ENCODE measurements at regions not wholly inside any gene's neighbourhood (a gene's known extent, or its start where the extent isn't known, plus 50 kb on each side); places are given as distances from the start of the nearest gene placed in this dataset.
"Not testable (repeated sequence)": the region's sequence is repeated elsewhere in the genome, so short reads cannot be mapped to it uniquely, and the experiment has no call there.

DNA sequence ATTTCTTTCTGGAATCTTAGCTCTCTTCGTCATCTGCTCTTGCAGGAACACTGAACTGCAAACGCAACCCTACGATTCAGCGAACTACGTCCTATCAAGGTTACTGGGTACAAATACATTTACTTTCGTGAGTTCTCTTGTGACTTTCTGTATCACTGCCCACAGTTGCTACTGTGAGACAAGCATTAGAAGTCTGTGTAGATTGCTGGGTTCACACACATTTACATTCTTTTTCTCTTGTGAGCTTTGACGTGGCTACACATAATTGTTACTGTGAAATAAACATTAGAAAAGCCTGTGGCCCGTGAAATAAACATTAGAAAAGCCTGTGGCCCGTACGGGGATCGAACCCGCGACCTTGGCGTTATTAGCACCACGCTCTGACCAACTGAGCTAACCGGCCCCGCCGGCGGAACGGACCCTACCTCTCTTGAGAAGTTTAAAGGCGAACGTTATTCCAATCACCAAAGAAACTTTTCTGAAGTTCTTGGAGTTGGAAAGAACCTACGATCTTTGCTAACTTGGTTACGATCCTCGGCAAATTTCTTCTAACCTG lies 61.2 kb upstream of the ZNF322 start:
- CTCF ChIA-PET; H3K4me3 Mint-ChIP-seq; DNase-seq; H3K9me3 Mint-ChIP-seq (ENCODE audit: low read depth); H3K36me3 Mint-ChIP-seq; H3K4me1 Mint-ChIP-seq; H3K27me3 Mint-ChIP-seq; H3K27ac Mint-ChIP-seq; ATAC-seq: not testable (repeated sequence)

DNA sequence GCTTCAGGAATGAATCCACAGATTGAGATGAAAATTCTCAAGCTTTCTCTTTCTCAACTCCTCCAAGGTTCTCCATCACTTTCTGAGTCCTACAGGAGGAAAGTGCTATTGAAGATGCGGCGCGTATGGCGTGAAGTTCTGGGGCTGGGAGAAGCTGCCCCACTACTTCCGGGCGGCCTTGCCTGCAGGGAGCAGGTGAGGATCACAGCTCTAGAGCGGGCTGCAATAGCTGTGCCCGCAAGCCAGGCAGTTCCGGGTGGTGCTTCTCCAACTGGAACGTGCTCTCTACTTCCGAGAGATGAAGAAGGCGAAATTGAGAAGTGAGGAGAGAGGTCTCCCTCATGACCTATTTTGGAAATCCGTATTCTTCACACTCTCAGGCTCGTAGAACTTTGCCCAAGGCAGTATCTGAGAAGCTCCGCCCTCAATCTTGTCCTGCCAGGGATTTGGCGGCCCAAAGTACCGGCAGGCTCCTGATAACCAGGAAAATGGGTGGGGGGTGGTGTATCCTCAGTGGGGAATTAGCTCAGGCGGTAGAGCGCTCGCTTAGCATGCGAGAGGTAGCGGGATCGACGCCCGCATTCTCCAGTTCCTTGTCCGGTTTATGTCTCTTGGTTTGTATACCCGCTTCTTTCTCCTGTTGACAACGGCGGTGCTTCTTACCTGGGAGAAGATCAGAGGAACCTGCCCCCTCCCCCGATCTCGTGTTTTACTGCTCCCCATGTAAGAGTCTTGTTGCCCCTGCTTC lies 70.6 kb upstream of the ZNF322 start:
- H3K4me1 Mint-ChIP-seq; DNase-seq; ATAC-seq; H3K27me3 Mint-ChIP-seq; H3K4me3 Mint-ChIP-seq; H3K27ac Mint-ChIP-seq; H3K36me3 Mint-ChIP-seq; H3K9me3 Mint-ChIP-seq (ENCODE audit: low read depth); CTCF ChIA-PET: not testable (repeated sequence)

- H3K27ac Mint-ChIP-seq; H3K36me3 Mint-ChIP-seq; H3K9me3 Mint-ChIP-seq (ENCODE audit: low read depth); ATAC-seq; DNase-seq; H3K4me3 Mint-ChIP-seq; H3K27me3 Mint-ChIP-seq; CTCF ChIA-PET; H3K4me1 Mint-ChIP-seq: not testable (repeated sequence)
Measured at GRCh38 chr6:26734776-26735472, 75.4 kb upstream of the ZNF322 start.

DNA sequence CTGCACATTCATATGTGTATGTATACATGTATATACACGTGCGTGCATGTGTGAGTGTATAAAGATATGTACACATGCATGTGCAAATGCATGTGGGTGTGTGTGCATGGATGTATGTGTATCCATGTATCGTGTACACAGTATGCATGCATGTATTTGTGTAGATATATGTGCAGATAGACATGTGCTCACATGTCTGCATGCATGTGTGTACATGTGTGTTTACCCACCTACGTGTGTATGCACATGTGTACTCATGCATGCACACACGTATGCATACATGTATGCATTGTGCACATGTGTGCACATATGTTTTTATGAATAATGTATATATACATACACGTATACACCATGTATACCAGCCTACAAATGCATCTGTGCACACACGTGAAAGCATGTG lies 80.3 kb upstream of the ZNF322 start:
- no peak overlapping the region for H3K4me3 Mint-ChIP-seq
- H3K27me3 Mint-ChIP-seq = peaks cover 12% of the 10 kb centered on the region
- no peaks in the 10 kb centered on the region for H3K9me3 Mint-ChIP-seq (ENCODE audit: low read depth)
- H3K4me1 Mint-ChIP-seq = no peaks in the 10 kb centered on the region
- no peaks in the 10 kb centered on the region for H3K36me3 Mint-ChIP-seq
- DNase-seq (no peak), ATAC-seq (no peak)
- CTCF ChIA-PET = no interaction called here
- no peak overlapping the region for H3K27ac Mint-ChIP-seq

DNA sequence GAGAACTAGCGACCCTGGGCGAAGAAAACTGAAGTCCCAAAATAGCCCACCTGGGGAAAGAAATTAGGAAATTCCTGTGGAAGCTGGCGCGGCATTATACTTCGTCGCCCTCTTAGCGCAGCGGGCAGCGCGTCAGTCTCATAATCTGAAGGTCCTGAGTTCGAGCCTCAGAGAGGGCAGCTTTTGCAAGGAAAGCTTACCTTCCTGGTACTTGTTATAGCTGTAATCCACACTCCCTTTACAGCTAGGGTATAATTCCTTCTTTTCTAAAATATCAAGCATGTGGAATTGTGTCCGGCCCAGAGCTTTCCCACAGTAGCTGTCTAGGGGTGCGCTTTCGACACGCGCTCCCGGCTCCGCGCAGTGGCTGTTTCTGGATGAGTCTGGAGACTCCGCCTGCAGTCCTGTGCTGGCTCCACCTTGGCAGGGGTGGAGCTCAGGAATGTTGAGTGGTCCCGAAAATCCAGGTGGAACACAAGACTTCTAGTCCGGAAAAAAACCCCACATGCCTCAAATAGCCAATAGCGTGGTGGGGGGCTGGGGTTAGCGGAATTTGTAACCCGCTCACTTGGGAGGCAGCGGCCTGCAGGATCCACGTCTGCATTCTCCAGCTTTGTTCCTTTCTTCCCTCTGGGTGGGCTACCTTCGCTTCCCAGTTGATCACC lies 83.7 kb upstream of the ZNF322 start:
- DNase-seq (no peak), ATAC-seq (no peak)
- Mint-ChIP-seq H3K27ac (no peak overlapping the region), H3K4me3 (no peak overlapping the region), H3K4me1 (no peaks in the 10 kb centered on the region), H3K9me3 (ENCODE audit: low read depth) (no peaks in the 10 kb centered on the region), H3K27me3 (peaks cover 28% of the 10 kb centered on the region), H3K36me3 (no peaks in the 10 kb centered on the region)
- CTCF ChIA-PET = no interaction called here

GRCh38 chr6:26743941-26744699 lies 84.6 kb upstream of the ZNF322 start:
- no peaks in the 10 kb centered on the region for H3K9me3 Mint-ChIP-seq (ENCODE audit: low read depth)
- H3K4me1 Mint-ChIP-seq = no peaks in the 10 kb centered on the region
- DNase-seq = no peak
- H3K27ac Mint-ChIP-seq = peak overlapping the region; percentile 24
- H3K27me3 Mint-ChIP-seq = peaks cover 36% of the 10 kb centered on the region
- ATAC-seq = no peak
- H3K4me3 Mint-ChIP-seq = no peak overlapping the region
- H3K36me3 Mint-ChIP-seq = no peaks in the 10 kb centered on the region
- CTCF ChIA-PET = no interaction called here

- CTCF ChIA-PET; H3K4me3 Mint-ChIP-seq; ATAC-seq; H3K36me3 Mint-ChIP-seq; H3K4me1 Mint-ChIP-seq; H3K27ac Mint-ChIP-seq; DNase-seq; H3K9me3 Mint-ChIP-seq (ENCODE audit: low read depth): not testable (repeated sequence)
- H3K27me3 Mint-ChIP-seq = peaks cover 42% of the 10 kb centered on the region
Measured at GRCh38 chr6:26744837-26745282, 85.3 kb upstream of the ZNF322 start.

GRCh38 chr6:26745964-26746363 lies 86.4 kb upstream of the ZNF322 start:
- H3K27me3 Mint-ChIP-seq = peaks cover 47% of the 10 kb centered on the region
- CTCF ChIA-PET; H3K36me3 Mint-ChIP-seq; H3K4me1 Mint-ChIP-seq; H3K27ac Mint-ChIP-seq; H3K4me3 Mint-ChIP-seq; DNase-seq; ATAC-seq; H3K9me3 Mint-ChIP-seq (ENCODE audit: low read depth): not testable (repeated sequence)

DNA sequence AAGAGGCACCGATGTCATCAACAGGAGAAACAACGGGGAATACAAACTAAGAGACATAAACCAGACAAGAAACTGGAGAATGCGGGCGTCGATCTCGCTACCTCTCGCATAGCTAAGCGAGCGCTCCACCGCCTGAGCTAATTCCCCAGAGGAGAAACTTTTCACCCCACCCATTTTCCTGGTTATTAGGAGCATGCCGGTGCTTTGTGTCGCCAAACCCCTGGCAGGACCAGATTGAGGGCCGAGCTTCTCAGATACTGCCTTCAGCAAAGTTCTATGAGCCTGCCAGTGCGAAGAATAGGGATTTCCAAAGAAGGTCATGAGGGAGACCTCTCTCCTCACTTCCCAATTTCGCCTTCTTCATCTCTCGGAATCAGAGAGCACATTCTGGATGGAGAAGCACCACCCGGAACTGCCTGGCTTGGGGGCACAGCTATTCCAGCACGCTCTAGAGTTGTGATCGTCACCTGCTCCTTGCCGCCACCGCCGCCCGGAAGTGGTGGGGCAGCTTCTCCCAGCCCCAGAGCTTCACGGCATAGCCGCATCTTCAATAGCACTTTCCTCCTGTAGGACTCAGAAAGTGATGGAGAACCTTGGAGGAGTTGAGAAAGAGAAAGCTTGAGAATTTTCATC lies 89.7 kb upstream of the ZNF322 start:
- H3K4me3 Mint-ChIP-seq; H3K4me1 Mint-ChIP-seq; DNase-seq; H3K36me3 Mint-ChIP-seq; H3K9me3 Mint-ChIP-seq (ENCODE audit: low read depth); ATAC-seq; H3K27ac Mint-ChIP-seq; CTCF ChIA-PET: not testable (repeated sequence)
- peaks cover 49% of the 10 kb centered on the region for H3K27me3 Mint-ChIP-seq

DNA sequence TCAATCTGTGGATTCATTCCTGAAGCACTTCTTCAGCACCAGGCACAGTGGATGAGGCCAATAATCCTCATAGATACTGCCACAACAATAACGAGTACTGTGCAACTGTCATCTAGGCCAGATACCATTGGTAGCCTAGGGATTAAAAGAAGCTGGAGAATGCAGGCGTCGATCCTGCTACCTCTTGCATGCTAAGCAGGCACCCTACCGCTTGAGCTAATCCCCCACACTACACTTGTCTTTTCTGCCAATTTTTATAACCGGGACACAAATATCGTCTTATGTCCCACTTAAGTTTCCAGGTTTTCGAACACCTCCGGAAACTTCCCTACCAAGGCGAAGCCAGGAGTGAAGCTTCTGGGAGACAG lies 90.2 kb upstream of the ZNF322 start:
- H3K9me3 Mint-ChIP-seq (ENCODE audit: low read depth); H3K36me3 Mint-ChIP-seq; CTCF ChIA-PET; H3K27ac Mint-ChIP-seq; DNase-seq; H3K4me3 Mint-ChIP-seq; ATAC-seq; H3K4me1 Mint-ChIP-seq: not testable (repeated sequence)
- peaks cover 49% of the 10 kb centered on the region for H3K27me3 Mint-ChIP-seq

GRCh38 chr6:26754212-26754611 lies 94.7 kb upstream of the ZNF322 start:
- DNase-seq = no peak
- peaks cover 4% of the 10 kb centered on the region for H3K4me1 Mint-ChIP-seq
- peaks cover 5% of the 10 kb centered on the region for H3K9me3 Mint-ChIP-seq (ENCODE audit: low read depth)
- H3K36me3 Mint-ChIP-seq = no peaks in the 10 kb centered on the region
- H3K4me3 Mint-ChIP-seq = no peak overlapping the region
- H3K27ac Mint-ChIP-seq = no peak overlapping the region
- CTCF ChIA-PET = interaction anchor here (0.7 kb wide), 1 partner anchor 1986 kb away, joined by 3 read pairs; no protein-coding TSS in a partner anchor
- ATAC-seq = no peak
- peaks cover 40% of the 10 kb centered on the region for H3K27me3 Mint-ChIP-seq

- ATAC-seq; H3K9me3 Mint-ChIP-seq (ENCODE audit: low read depth); H3K36me3 Mint-ChIP-seq; H3K4me3 Mint-ChIP-seq; CTCF ChIA-PET; DNase-seq; H3K4me1 Mint-ChIP-seq: not testable (repeated sequence)
- H3K27me3 Mint-ChIP-seq = peaks cover 36% of the 10 kb centered on the region
- peak overlapping the region; percentile 37 for H3K27ac Mint-ChIP-seq
Measured at GRCh38 chr6:26754801-26755200, 95.3 kb upstream of the ZNF322 start.
